ENCODE measurements at regions not wholly inside any gene's neighbourhood (a gene's known extent, or its start where the extent isn't known, plus 50 kb on each side); places are given as distances from the start of the nearest gene placed in this dataset.

GRCh38 chr3:170712336-170712735 lies 126.5 kb upstream of the SLC7A14 start:
- no peak overlapping the region for H3K4me3 ChIP-seq (replicated peaks; ENCODE audit: low read depth, low read length)
- no peak for DNase-seq (ENCODE audit: low read depth)
- TF ChIP-seq CTCF (IDR thresholded peaks at IDR 0.05; ENCODE audit: low read length, missing control alignments), result no peak

GRCh38 chr3:170711786-170712185 lies 125.9 kb upstream of the SLC7A14 start:
- TF ChIP-seq CTCF (IDR thresholded peaks at IDR 0.05; ENCODE audit: low read length, missing control alignments), result no peak
- DNase-seq (ENCODE audit: low read depth), result no peak
- no peak overlapping the region for H3K4me3 ChIP-seq (replicated peaks; ENCODE audit: low read depth, low read length)

- no peak for TF ChIP-seq CTCF (IDR thresholded peaks at IDR 0.05; ENCODE audit: low read length, missing control alignments)
- peak; percentile 89 for DNase-seq (ENCODE audit: low read depth)
- no peak overlapping the region for H3K4me3 ChIP-seq (replicated peaks; ENCODE audit: low read depth, low read length)
Observed at GRCh38 chr3:170709046-170709445, 123.2 kb upstream of the SLC7A14 start.

- TF ChIP-seq CTCF (IDR thresholded peaks at IDR 0.05; ENCODE audit: low read length, missing control alignments), result no peak
- DNase-seq (ENCODE audit: low read depth), result no peak
- H3K4me3 ChIP-seq (replicated peaks; ENCODE audit: low read depth, low read length), result no peak overlapping the region
Observed at GRCh38 chr3:170707899-170708298, 122.0 kb upstream of the SLC7A14 start.

GRCh38 chr3:170705131-170705530 lies 119.3 kb upstream of the SLC7A14 start:
- no peak for TF ChIP-seq CTCF (IDR thresholded peaks at IDR 0.05; ENCODE audit: low read length, missing control alignments)
- DNase-seq (ENCODE audit: low read depth), result no peak
- no peak overlapping the region for H3K4me3 ChIP-seq (replicated peaks; ENCODE audit: low read depth, low read length)

- DNase-seq (ENCODE audit: low read depth), result peak; percentile 76
- H3K4me3 ChIP-seq (replicated peaks; ENCODE audit: low read depth, low read length), result no peak overlapping the region
- no peak for TF ChIP-seq CTCF (IDR thresholded peaks at IDR 0.05; ENCODE audit: low read length, missing control alignments)
Observed at GRCh38 chr3:170703121-170703588, 117.3 kb upstream of the SLC7A14 start.
